ENCODE measurements at regions not wholly inside any gene's neighbourhood (a gene's known extent, or its start where the extent isn't known, plus 50 kb on each side); places are given as distances from the start of the nearest gene placed in this dataset.

- Histone ChIP-seq H4K8ac (ENCODE audit: low read depth in 2 of 2, low read length in 2 of 2) (no peak overlapping the region), H2AK5ac (ENCODE audit: low read depth, low read length) (no peak overlapping the region), H3K27me3 (ENCODE audit: control insufficient read depth, insufficient read depth, low read length) (no peaks in the 10 kb centered on the region), H2AFZ (replicated peaks; ENCODE audit: low read length, poor library complexity) (no peak overlapping the region), H3K9me3 (ENCODE audit: control insufficient read depth, insufficient read depth, low read length) (peaks cover 3% of the 10 kb centered on the region), H3K9ac (ENCODE audit: low read depth, low read length) (no peak overlapping the region), H2BK120ac (ENCODE audit: low read depth, low read length) (no peak overlapping the region), H3K79me1 (ENCODE audit: low read depth in 1 of 2, low read length in 2 of 2) (no peaks in the 10 kb centered on the region), H2BK20ac (ENCODE audit: low read depth, low read length) (no peak overlapping the region), H3K36me3 (ENCODE audit: control insufficient read depth, insufficient read depth, low read length) (no peaks in the 10 kb centered on the region), H3K27ac (ENCODE audit: insufficient read depth, low read length) (no peak overlapping the region), H3K4ac (ENCODE audit: low read depth, low read length) (no peak overlapping the region), H3K18ac (ENCODE audit: low read depth, low read length) (no peak overlapping the region), H3K23ac (ENCODE audit: low read depth, low read length) (no peak overlapping the region), H3K4me3 (ENCODE audit: insufficient read depth, low read depth, low read length) (no peak overlapping the region), H3K9me1 (ENCODE audit: insufficient read depth, low read length) (no peaks in the 10 kb centered on the region), H2AK9ac (replicated peaks; ENCODE audit: low read depth, low read length, poor library complexity) (no peak overlapping the region), H2BK5ac (ENCODE audit: low read depth, low read length, poor library complexity, severe bottlenecking) (no peak overlapping the region), H4K91ac (ENCODE audit: insufficient read depth, low read depth, low read length) (no peak overlapping the region), H3K4me2 (ENCODE audit: low read depth, low read length) (no peak overlapping the region), H3K56ac (ENCODE audit: extremely low read depth, insufficient read depth, low read length) (no peak overlapping the region), H3K4me1 (ENCODE audit: control insufficient read depth, insufficient read depth, low read length) (no peaks in the 10 kb centered on the region), H4K20me1 (ENCODE audit: insufficient read depth, low read length) (no peaks in the 10 kb centered on the region), H3K14ac (replicated peaks; ENCODE audit: low read depth, low read length) (no peak overlapping the region), H2BK15ac (ENCODE audit: low read depth, low read length) (no peak overlapping the region), H4K5ac (ENCODE audit: low read depth, low read length) (no peak overlapping the region)
- TF ChIP-seq FOS (IDR thresholded peaks at IDR 0.05; ENCODE audit: low read depth, low read length) (no peak), MXI1 (IDR thresholded peaks at IDR 0.05; ENCODE audit: borderline replicate concordance, low read depth, low read length) (no peak), ELK1 (IDR thresholded peaks at IDR 0.05; ENCODE audit: borderline replicate concordance, low read depth, low read length) (no peak), BHLHE40 (IDR thresholded peaks at IDR 0.05; ENCODE audit: low read depth, low read length) (no peak), RAD21 (IDR thresholded peaks at IDR 0.05; ENCODE audit: low read length) (no peak), CEBPB (IDR thresholded peaks at IDR 0.05; ENCODE audit: low read depth, low read length) (no peak), RFX5 (IDR thresholded peaks at IDR 0.05; ENCODE audit: low read depth, low read length) (no peak), CTCF (conservative IDR thresholded peaks at IDR 0.05; ENCODE audit: low read depth, low read length) (no peak), USF2 (IDR thresholded peaks at IDR 0.05; ENCODE audit: low read depth, low read length) (no peak)
- dilution Hi-C loops (cut with HindIII; ENCODE audit: low sequenced_read_pairs, unreplicated experiment) (no loop called here), intact Hi-C loops (cut with micrococcal nuclease) (no loop called here), in situ Hi-C loops (cut with MboI; ENCODE audit: low sequenced_read_pairs) (no loop called here)
- 86% methylated on average over 1 of the region's 3 CpGs; no CpG with 5 or more reads in 1 of the 2 experiments for WGBS, 2 experiments (ENCODE audit: extremely low coverage in 2 of 2, insufficient read length in 1 of 2)
- BruUV-seq (replicated peaks): no TSS peak
- POLR2A ChIA-PET (ENCODE audit: unreplicated experiment): interaction anchor here (0.6 kb wide), 1 partner anchor 119 kb away, joined by 5 read pairs; no protein-coding TSS in a partner anchor
- CTCF ChIA-PET: no interaction called here
- ATAC-seq (ENCODE audit: low read depth) (no peak), DNase-seq (no peak)
Measured at GRCh38 chr14:43754838-43755237, 752.2 kb downstream of the FSCB start.
